Bronchial epithelial cell (primary cell): ENCODE measurements at regions not wholly inside any gene's neighbourhood (a gene's known extent, or its start where the extent isn't known, plus 50 kb on each side); places are given as distances from the start of the nearest gene placed in this dataset.

ENCODE experiments used
- DNase-seq: peaks from one replicate; pipeline ENCODE4 v3.0.0-alpha.2; 2010; ENCODE audit warnings: low read depth
- FAIRE-seq: peaks from 2 replicates; lab custom pipeline; 2011; peaks lifted over from hg19 to GRCh38; lab: Jason Lieb, UNC
- H3K27me3 ChIP-seq: 2 replicates; pipeline ENCODE4 v1.5.1; 2011; ENCODE audit warnings: low read length; ENCODE audit not compliant: control insufficient read depth, insufficient read depth
- H3K36me3 ChIP-seq: 2 replicates; pipeline ENCODE4 v1.5.1; 2011; ENCODE audit warnings: low read length; ENCODE audit not compliant: control insufficient read depth, insufficient read depth
- H3K4me3 ChIP-seq: 2 replicates; pipeline ENCODE4 v1.5.1; 2011; ENCODE audit warnings: mild to moderate bottlenecking, low read depth, low read length, control low read depth
- CTCF ChIP-seq: IDR thresholded peaks from 2 replicates; pipeline ENCODE4 v1.5.1; 2011; ENCODE audit warnings: mild to moderate bottlenecking, moderate library complexity, low read length, control low read depth, inconsistent platforms; ENCODE audit not compliant: insufficient read depth, severe bottlenecking

DNA sequence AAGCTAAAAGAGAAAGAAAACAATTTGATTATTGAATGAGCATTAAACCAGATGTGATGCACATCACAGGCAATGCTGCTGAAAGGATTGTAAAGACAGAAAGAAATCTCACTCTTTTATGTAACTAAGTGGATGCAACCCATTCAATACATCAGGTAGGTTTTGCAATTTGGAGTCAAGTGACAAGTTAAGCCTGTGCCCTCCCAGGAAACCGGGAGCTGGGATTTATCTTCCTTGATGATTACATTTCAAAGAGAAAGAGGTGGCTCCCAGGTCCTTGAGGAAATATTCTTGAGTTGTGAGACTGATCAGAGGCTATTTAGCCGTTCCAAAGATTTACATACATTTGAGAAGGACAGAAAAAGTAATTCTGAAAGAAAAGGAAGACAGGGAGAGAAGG, 219.0 kb upstream of the PROK2 start:
- no peak for FAIRE-seq

DNA sequence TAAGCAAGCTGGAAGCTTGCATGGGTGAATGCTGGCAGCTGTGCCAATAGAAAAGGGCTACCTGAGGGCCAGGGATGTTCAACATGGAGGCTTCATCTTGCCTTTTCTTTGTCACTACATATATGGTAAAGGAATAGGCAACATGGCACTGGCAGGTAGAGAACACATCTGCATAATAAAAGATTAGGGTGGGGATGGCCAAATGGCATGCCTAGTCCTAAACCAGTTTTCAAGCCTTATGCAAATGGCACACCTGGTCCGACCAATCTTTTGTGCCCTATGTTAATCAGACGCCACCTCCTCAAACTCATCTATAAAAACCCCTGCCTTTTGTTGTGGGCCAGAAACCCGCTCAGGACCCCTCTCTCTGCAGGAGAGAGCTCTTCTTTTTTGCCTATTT, 216.8 kb upstream of the PROK2 start:
- H3K36me3 ChIP-seq, result no peaks in the 10 kb centered on the region
- TF ChIP-seq CTCF, result no peak
- no peak overlapping the region for H3K4me3 ChIP-seq
- H3K27me3 ChIP-seq, result no peaks in the 10 kb centered on the region
- DNase-seq (no peak), FAIRE-seq (no peak)

More for the DNA sequence above, 219.0 kb upstream of the PROK2 start:
- no peaks in the 10 kb centered on the region for H3K36me3 ChIP-seq
- no peak for DNase-seq
- no peak for TF ChIP-seq CTCF
- H3K27me3 ChIP-seq, result no peaks in the 10 kb centered on the region
- no peak overlapping the region for H3K4me3 ChIP-seq

DNA sequence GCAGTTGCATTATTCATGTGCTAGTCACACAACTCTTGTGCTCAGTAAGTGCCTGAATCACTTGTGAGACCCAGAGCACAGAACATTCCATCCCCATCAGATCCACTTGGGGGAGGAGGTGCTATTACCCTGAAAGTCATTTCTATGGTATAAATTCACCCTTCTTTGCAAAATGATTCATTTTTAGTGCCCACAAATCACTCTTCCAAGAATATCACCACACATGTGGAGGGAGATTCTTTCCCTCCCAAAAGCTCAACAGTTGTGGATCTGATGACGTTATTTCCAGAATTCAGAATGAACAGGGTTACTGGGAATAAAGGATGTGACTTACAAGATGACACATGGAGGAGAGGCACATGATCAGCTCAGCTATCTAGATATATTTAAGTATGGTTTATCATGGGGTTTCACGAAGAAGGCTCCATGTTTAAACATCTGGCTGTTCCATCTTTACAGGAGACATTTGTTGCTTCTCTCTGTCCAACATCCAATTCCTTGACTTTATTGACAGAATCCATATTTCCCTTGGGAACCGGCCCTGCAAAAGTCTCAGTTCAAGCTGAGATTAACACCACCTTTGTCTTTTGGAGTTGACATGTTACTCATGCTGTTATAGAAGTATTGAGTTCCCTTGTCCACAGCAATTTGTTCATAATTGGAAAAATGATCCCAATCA, 214.2 kb upstream of the PROK2 start:
- no peaks in the 10 kb centered on the region for H3K36me3 ChIP-seq
- FAIRE-seq (no peak), DNase-seq (peak; percentile 40)
- no peaks in the 10 kb centered on the region for H3K27me3 ChIP-seq
- TF ChIP-seq CTCF, result no peak
- no peak overlapping the region for H3K4me3 ChIP-seq

DNA sequence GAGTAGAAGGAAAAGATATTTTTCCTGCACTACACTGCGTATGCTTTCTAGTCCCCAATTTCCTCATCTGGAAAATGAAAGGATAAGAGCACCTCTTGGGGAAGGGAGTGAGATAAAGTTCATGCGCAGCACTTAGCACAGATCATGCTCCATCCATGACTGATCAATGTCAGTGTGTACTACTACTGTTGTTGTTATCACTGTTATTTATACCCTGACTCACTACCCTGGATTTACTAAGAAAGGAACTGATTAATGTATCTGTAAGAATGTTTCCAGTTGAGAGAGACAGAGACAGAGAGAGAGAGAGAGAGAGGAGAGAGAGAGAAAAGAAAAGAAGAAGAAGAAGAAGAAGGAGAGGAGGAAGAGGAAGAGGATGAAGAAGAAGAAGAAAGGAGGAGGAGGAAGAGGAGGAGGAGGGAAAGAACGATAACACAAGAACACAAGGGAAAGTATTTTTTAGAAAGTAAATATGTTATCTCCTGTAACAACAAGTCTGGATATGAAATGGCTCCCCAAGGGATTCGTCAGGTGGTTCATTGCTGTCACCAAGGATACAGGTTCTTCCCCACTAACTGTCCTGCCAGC, 212.2 kb upstream of the PROK2 start:
- Histone ChIP-seq H3K27me3 (no peaks in the 10 kb centered on the region), H3K36me3 (no peaks in the 10 kb centered on the region), H3K4me3 (no peak overlapping the region)
- peak; percentile 89 for FAIRE-seq
- DNase-seq, result no peak
- TF ChIP-seq CTCF, result no peak

GRCh38 chr3:71994906-71995305, 210.0 kb upstream of the PROK2 start:
- no peak for FAIRE-seq
- no peak overlapping the region for H3K4me3 ChIP-seq
- H3K36me3 ChIP-seq, result no peaks in the 10 kb centered on the region

More at GRCh38 chr3:71994906-71995305, 210.0 kb upstream of the PROK2 start:
- TF ChIP-seq CTCF, result no peak
- DNase-seq, result no peak
- H3K27me3 ChIP-seq, result no peaks in the 10 kb centered on the region
